Stimulated activated CD4-positive, alpha-beta T cell treated with anti-CD3 and anti-CD28 coated beads, Interleukin-1b, Interleukin-23, amount 100 ng/mL, for 48 hours (primary cell): ENCODE measurements at regions not wholly inside any gene's neighbourhood (a gene's known extent, or its start where the extent isn't known, plus 50 kb on each side); places are given as distances from the start of the nearest gene placed in this dataset.
"Not testable (repeated sequence)": the region's sequence is repeated elsewhere in the genome, so short reads cannot be mapped to it uniquely, and the experiment has no call there.

Experiments
- DNase-seq: peaks from one replicate; pipeline ENCODE4 v3.0.0-alpha.2; 2020

- not testable (repeated sequence) for DNase-seq
Measured at GRCh38 chr10:23545866-23546265, 107.0 kb downstream of the OTUD1 start.

GRCh38 chr10:23556727-23557440, 118.0 kb downstream of the OTUD1 start:
- DNase-seq = no peak

- DNase-seq = no peak
Measured at GRCh38 chr10:23557777-23558176, 118.9 kb downstream of the OTUD1 start.

DNA sequence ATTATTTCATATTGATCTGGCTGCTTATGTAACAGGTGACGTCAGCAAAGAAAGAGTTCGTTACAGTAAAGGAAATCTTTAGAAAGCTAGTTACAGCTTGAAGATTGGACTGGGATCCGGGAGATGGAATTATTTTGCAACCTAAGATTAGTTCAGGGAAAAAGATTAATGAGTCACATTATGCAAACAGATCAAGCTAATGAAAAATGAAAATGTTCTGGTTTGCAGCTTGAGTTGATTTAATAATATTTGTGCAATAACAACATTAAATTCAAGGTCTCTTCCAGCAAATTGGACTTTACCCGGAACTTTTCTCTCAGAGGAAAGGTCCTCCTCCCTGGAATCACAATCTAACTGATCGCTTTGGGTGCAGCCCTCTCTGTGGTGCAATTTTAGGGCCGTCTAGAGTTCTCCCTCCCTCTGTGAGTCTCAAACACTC, 119.5 kb downstream of the OTUD1 start:
- no peak for DNase-seq

GRCh38 chr10:23568996-23569395, 130.1 kb downstream of the OTUD1 start:
- no peak for DNase-seq

GRCh38 chr10:23571884-23572283, 133.0 kb downstream of the OTUD1 start:
- no peak for DNase-seq

GRCh38 chr10:23581906-23582450, 143.1 kb downstream of the OTUD1 start:
- no peak for DNase-seq

GRCh38 chr10:23584396-23584795, 145.5 kb downstream of the OTUD1 start:
- no peak for DNase-seq

- no peak for DNase-seq
Measured at GRCh38 chr10:23585186-23585585, 146.3 kb downstream of the OTUD1 start.

DNA sequence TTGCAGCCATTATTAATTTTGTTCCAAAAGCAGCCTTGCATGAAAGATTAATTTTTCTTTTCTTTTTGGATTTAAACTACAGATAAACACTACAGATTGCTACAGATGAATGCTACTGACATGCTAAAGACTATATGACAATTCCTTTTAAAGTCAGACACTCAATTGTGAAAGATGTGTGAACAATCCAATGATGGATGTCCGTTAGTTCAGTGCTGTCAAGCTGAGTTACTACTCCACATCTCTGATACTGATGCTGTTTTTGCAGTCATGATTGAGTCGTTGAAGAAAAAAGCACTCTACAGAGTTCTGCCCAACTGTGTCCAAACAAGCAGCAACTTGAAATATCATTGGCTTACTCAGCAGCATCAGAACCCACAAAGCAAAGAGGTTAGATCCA, 146.8 kb downstream of the OTUD1 start:
- DNase-seq = no peak

DNA sequence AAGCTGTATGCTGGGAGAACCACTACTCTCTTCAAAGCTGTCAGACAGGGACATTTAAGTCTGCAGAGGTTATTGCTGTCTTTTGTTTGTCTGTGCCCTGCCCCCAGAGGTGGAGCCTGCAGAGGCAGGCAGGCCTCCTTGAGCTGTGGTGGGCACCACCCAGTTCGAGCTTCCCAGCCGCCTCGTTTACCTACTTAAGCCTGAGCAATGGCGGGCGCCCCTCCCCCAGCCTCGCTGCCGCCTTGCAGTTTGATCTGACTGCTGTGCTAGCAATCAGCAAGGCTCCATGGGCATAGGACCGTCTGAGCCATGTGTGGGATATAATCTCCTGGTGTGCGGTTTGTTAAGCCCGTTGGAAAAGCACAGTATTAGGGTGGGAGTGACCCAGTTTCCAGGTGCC, 156.4 kb downstream of the OTUD1 start:
- DNase-seq = not testable (repeated sequence)

DNA sequence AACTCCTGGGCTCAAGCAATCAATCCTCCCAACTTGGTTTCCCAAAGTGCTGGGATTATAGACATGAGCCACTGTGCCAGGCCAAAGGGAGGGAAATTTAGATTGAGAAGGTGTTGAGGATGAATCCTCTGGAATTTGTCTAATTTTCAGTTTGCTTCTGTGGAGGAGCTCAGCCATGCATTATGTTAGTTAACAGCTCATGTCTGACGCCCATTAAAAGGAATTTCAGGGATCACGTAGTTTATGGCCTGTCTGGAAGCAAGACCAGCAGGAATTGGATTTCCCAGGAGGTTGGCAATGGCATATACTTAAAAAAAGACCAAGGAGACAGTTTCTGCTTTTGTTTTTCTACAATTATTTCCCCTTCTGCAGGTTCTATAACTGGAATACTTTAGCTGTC, 165.7 kb downstream of the OTUD1 start:
- no peak for DNase-seq

GRCh38 chr10:23606456-23606855, 167.6 kb downstream of the OTUD1 start:
- no peak for DNase-seq

DNA sequence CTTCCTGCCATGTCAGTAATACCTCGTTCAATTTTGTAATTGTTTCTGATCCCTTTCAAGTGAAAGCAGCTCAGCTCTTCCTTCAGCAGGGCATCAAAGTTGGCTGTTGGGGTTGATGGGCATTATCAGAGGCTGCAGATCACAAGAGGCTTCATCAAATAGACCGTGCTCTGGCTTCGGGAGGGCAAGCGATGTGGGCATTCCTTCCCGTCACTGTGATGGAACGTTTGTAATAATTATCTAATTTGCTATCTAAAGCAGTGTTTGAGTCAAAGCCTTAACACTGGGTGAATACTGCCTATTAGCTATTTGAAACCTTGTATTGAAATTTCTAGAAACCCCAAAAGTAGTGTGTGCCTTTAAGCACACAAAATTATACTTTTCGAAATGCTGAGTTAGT, 170.1 kb downstream of the OTUD1 start:
- no peak for DNase-seq

GRCh38 chr10:23610626-23611307, 171.9 kb downstream of the OTUD1 start:
- no peak for DNase-seq

GRCh38 chr10:23611308-23612029, 172.6 kb downstream of the OTUD1 start:
- DNase-seq = no peak

GRCh38 chr10:23613900-23614299, 175.0 kb downstream of the OTUD1 start:
- DNase-seq = no peak

DNA sequence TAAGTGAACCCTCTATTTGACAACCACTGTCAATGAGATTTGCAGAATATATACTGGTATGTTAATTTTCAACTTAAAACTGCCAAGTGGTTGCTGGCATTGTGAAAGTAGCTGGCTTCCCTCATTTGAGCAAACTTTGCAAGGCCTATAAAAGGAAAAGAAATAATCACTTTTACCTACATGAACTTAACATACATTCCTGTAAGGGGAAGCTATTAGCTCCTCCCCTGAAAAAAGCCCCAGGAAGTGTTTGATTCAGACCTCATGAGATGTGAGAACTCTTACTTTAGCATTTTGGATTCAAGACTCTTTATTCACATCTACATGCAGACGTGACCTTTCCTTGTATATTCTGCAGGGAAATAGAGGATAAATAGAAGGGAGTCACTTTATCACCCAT, 175.6 kb downstream of the OTUD1 start:
- DNase-seq = no peak

- DNase-seq = no peak
Measured at GRCh38 chr10:23630376-23630775, 191.5 kb downstream of the OTUD1 start.

- no peak for DNase-seq
Measured at GRCh38 chr10:23630885-23631284, 192.0 kb downstream of the OTUD1 start.

- no peak for DNase-seq
Measured at GRCh38 chr10:23643111-23643780, 204.4 kb downstream of the OTUD1 start.

GRCh38 chr10:23648618-23649017, 209.7 kb downstream of the OTUD1 start:
- DNase-seq = no peak

GRCh38 chr10:23656735-23657134, 217.9 kb downstream of the OTUD1 start:
- DNase-seq = no peak
